Astrocyte of the hippocampus (primary cell): ENCODE measurements at regions not wholly inside any gene's neighbourhood (a gene's known extent, or its start where the extent isn't known, plus 50 kb on each side); places are given as distances from the start of the nearest gene placed in this dataset.

Experiments used
- DNase-seq: peaks from one replicate; pipeline ENCODE4 v3.0.0; 2011; ENCODE audit warnings: low read depth, low spot score

DNA sequence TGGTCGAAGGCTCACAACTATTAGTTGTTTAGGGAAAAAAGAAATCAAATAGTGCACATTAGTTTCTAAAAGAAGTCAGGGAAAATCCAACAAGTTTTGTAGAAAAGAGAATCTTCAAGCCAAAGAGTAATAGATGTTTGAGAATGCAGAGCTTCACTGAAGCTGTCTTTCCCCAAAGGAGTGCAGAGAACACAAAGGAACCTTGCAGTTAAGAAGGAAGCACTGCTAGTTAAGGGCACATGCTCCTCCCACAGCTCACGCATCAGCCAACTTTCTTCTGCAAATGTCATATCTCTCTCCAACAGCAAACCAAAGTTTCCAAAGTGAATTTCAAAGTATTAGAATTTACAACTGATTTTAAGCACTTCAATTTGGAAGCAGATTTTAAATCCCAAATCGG lies 116.4 kb upstream of the FST start:
- no peak for DNase-seq

- DNase-seq: no peak
Measured at GRCh38 chr5:53366245-53366644, 114.2 kb upstream of the FST start.

GRCh38 chr5:53367727-53368126 lies 112.7 kb upstream of the FST start:
- no peak for DNase-seq

- DNase-seq: peak; percentile 33
Measured at GRCh38 chr5:53368516-53368915, 111.9 kb upstream of the FST start.

DNA sequence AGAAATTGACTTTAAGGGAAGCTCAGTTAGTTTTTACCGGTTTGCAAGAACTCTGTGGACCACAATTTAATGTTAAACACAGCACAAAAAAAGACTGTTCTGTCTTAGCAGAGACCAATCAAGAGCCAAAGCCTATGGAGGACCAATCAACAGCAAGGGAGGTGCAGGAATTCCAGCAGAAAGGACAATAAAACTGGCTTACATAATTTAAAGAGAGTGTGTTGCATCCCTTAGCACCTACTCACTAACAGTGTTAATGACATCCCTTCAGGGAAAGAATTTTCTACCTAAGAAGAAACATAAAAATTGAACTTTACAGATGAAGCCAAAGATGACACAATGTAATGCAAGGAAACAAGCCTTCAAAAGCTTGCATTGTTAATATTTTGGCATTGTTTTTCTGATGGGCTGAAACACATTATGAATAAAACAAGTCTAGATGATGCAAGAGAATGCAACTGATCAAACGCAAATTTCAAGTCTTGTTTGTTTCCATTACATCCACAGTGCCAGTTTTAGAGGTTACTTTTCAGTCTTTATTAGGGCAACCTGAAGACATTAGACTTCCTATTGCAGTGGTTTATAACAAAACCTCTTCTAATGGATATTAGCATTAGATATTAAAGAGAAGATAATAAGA lies 111.3 kb upstream of the FST start:
- DNase-seq: no peak

- peak; percentile 36 for DNase-seq
Measured at GRCh38 chr5:53369681-53370080, 110.7 kb upstream of the FST start.

- no peak for DNase-seq
Measured at GRCh38 chr5:53373451-53374158, 106.8 kb upstream of the FST start.

DNA sequence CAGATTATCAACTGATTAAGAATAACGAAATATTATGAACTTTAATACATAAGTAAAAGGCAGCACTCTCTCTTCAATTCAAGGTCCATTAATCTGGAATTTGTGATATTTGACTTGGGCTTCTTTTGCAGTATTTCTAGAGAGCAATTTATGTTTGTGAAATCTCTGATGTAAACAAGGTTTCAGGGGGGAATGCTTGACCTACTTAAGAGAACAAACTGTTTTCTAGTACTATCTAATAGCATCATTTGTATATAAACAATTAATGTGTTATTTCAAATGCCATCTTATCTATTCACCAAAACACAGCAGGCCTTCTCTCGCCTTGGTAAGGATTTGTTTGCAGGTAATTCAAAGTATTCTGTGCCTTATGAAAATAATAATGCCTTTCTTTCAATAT lies 103.6 kb upstream of the FST start:
- DNase-seq: no peak

DNA sequence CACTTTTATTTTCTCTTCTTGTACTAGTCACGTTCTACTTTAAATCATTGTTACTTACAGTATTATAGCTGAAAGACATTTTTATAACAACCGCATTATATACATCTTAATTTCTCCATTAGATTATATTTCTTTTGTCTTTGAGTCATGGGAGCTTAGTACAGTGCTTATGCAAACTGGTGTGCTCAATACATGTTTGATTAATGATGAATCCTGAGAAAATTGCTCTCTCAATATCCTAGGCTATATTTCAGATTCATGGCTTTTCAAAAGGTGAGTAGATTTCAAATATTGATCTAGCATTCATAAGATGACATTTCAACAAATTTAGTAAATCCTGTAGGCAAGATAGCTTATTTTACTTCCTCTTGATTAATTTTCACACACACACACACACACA lies 102.2 kb upstream of the FST start:
- no peak for DNase-seq

GRCh38 chr5:53378590-53379247 lies 101.7 kb upstream of the FST start:
- DNase-seq: no peak

DNA sequence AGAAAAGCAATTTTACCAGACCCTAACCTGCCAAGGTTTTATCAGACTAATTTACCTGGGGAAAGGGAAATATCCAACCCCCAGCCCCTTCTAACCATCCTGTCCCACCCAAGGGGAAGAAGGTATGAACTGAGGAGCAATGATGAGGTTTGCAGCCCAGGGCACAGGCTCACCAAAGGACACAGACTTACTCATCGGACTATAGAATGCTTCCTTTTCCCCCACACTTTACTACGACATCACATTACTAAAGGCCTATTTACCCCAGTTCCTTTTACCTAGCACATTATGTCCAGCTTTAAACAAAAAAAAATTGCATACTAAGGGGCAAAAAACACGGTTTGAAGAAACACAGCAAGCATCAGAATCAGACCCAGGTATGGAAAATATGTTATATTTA lies 94.1 kb upstream of the FST start:
- DNase-seq: no peak

- no peak for DNase-seq
Measured at GRCh38 chr5:53389093-53389492, 91.3 kb upstream of the FST start.

GRCh38 chr5:53392073-53392472 lies 88.4 kb upstream of the FST start:
- no peak for DNase-seq

GRCh38 chr5:53394808-53395207 lies 85.6 kb upstream of the FST start:
- DNase-seq: no peak

DNA sequence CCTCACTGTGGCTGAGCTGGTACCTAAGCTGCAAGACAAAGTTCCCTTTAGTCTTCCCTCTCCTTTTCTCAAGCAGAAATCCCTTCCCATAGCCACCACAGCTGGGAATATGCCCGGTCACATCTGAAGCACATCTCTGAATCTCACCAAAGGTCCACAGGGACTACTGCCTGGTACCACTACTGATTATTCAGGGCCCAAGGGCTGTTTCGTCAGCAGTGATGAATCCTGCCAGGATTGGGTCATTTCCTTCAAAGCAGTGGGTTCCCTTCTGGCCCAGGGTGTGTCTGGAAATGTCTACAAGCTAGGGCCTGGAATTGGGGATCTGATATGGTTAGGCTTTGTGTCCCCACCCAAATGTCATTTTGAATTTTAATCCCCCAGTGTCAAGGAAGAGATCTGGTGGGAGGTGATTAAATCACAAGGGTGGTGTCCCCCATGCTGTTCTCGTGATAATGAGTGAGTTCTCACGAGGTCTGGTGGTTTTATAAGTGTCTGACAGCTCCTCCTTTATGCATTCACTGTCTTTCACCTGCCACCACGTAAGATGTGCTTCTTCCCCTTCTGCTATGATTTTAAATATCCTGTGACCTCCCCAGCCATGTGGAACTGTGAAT lies 83.2 kb upstream of the FST start:
- DNase-seq: no peak

GRCh38 chr5:53397845-53398244 lies 82.6 kb upstream of the FST start:
- peak; percentile 85 for DNase-seq

DNA sequence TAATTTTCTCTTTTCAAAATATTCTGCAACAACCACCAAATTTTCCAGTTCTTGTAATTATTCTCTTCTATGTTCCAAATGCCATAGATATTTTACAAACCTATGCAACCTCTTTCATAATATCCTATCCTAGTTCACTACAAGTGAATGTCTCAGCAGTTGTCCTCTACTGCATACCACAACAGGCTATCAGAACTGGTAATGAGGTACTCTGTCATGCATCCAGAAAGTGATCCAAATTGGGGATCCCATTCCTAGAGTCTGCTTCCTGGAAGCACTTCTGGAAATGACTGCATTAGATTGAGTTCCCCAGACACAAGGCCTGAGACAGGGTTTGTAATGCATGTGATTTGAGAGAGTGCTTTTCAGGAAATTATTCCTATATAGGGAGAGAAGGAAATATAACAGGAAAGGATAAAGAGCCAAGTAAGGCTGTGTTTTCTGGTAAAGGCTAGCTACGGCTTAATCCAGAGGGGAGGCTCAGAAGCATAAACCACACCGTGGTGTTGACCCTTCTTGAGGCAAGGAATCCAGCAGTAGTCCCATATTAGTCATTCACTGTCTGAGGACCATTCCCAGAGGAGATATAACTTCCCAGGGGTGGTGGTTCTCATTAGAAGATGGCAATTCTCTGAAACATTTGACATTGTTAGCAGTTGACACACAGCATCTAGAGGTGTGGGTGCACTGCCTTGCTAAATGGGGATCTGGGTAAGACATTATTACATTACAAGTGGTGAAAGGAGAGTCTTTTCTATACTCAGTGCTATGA lies 80.3 kb upstream of the FST start:
- no peak for DNase-seq

DNA sequence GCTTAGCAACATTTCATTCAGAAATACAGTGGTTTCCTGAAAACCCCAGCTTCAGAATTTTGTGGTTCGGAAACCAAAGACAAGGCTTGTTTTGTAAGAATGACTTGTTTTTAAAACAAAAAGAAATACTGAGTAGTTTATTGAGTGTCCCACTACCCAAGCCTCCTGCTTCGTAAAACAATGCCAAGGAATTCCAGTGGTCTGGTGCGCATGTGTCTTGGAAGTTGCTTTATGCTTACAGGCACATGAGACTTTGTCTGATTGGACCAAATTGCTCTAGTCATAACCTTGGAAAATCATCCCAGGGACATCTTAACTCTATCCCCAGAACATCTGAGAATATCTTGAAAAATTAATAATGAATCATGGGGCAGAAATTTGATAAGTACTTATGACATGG lies 77.1 kb upstream of the FST start:
- DNase-seq: peak; percentile 77

DNA sequence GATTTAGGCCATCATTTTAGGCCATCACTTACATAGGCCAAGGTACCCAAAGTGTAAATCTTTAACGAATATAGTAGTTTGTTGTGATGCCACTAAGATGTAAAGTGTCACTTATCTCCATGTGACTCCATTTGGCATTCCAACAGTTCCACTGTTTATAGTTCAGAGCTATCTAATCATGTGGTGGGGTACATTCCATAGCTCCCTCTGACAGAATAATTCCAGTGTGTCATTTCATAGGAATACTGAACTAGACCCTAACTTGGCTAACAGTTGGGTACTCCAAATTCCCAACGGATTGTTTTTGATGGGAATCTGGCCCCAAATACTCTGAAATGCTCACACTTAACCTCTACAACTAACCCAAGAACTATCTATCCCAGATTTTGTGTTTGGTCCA lies 76.7 kb upstream of the FST start:
- peak; percentile 67 for DNase-seq

DNA sequence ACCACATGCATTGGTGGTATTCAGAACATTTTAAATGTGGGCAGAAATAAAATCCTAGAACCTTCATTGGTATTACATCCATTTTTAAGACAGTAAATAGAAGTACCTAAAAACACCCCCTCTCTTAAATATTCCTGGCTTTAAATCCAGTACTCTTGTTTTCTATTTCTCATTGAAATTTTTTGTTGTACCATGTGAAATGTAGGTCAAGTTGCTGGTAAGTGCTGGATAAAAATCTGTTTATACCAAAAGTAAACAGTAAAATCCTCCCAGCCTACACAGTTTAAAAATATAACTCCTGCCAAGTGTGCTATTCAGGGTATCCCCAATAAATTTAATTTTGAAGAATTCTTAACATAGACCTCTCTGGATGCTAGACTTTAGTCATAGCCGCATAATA lies 75.0 kb upstream of the FST start:
- no peak for DNase-seq

DNA sequence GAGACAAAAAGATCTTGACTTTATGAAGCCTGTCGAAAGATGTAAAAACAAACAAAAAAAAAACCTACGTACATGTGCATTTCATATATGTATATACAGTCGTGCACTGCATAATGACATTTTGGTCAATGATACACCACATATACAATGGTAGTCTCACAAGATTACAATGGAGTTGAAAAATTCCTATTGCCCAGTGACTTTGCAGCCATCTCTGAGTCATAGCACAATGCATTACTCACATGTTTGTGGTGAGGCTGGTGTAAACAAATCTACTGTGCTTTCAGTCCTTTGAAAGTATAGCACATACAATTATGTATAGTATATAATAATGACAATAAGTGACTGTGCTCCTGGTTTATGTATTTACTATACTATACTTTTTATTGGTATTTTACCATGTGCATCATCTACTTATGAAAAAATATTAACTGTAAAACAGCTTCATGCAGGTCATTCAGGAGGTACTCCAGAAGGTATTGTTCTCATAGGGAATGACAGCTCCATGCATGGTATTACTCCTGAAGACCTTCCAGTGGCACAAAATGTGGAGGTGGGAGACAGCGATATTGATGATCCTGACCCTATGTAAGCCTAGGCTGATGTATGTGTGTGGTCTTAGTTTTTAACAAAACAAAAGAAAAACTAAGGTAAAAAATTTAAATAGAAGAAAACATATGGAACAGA lies 73.7 kb upstream of the FST start:
- peak; percentile 88 for DNase-seq
